Calu3 (cell line): ENCODE measurements at regions not wholly inside any gene's neighbourhood (a gene's known extent, or its start where the extent isn't known, plus 50 kb on each side); places are given as distances from the start of the nearest gene placed in this dataset.

Experiments
- BruUV-seq: library from RNA; stranded (reverse); fragments of 400-500 nt; replicated peaks from 2 replicates; lab custom pipeline; 2021; lab: Mats Ljungman, UMichigan
- CTCF ChIA-PET: fragments of 300-600 bp; sonication (Branson Sonifier 250); formaldehyde crosslinking; loops from one replicate; lab custom pipeline; 2022; ENCODE audit warnings: antibody characterized with exemption; lab: Charles Lee
- DNase-seq: peaks from one replicate; pipeline ENCODE4 v3.0.0; 2022
- H3K27ac Mint-ChIP-seq: one replicate; pipeline ENCODE4 v1.8.0; 2022; ENCODE audit warnings: mixed read lengths; ENCODE audit not compliant: unreplicated experiment
- H3K27me3 Mint-ChIP-seq: one replicate; pipeline ENCODE4 v1.8.0; 2022; ENCODE audit warnings: mixed read lengths; ENCODE audit not compliant: unreplicated experiment
- H3K36me3 Mint-ChIP-seq: one replicate; pipeline ENCODE4 v1.8.0; 2022; ENCODE audit warnings: mild to moderate bottlenecking, moderate library complexity, mixed read lengths; ENCODE audit not compliant: insufficient read depth, unreplicated experiment
- H3K4me1 Mint-ChIP-seq: one replicate; pipeline ENCODE4 v1.8.0; 2022; ENCODE audit warnings: mild to moderate bottlenecking, low read depth, mixed read lengths; ENCODE audit not compliant: unreplicated experiment
- H3K4me3 Mint-ChIP-seq: one replicate; pipeline ENCODE4 v1.8.0; 2022; ENCODE audit warnings: mild to moderate bottlenecking, low read depth, moderate library complexity, mixed read lengths; ENCODE audit not compliant: unreplicated experiment
- H3K9me3 Mint-ChIP-seq: one replicate; pipeline ENCODE4 v1.8.0; 2022; ENCODE audit warnings: low read depth, mixed read lengths; ENCODE audit not compliant: unreplicated experiment
- intact Hi-C: fragments of 100-400 bp; cut with micrococcal nuclease; formaldehyde crosslinking; loops from one replicate; pipeline ENCODE4 v1.10.0; 2022; ENCODE audit not compliant: unreplicated experiment
- TF ChIP-seq, protein P1 (sequence below): fragments of 200-600 bp; IDR thresholded peaks from one replicate; pipeline ENCODE4 v1.8.0; 2022; ENCODE audit warnings: antibody characterized with exemption; ENCODE audit not compliant: unreplicated experiment

- Mint-ChIP-seq H3K4me1 (no peaks in the 10 kb centered on the region), H3K27ac (no peak overlapping the region), H3K4me3 (no peak overlapping the region), H3K9me3 (no peaks in the 10 kb centered on the region), H3K27me3 (no peaks in the 10 kb centered on the region), H3K36me3 (no peaks in the 10 kb centered on the region)
- no TSS peak for BruUV-seq
- DNase-seq: no peak
- intact Hi-C loops: loop anchor here (10.0 kb wide), 1 partner anchor 642 kb away; no protein-coding TSS in a partner anchor
- TF ChIP-seq, protein P1, sequence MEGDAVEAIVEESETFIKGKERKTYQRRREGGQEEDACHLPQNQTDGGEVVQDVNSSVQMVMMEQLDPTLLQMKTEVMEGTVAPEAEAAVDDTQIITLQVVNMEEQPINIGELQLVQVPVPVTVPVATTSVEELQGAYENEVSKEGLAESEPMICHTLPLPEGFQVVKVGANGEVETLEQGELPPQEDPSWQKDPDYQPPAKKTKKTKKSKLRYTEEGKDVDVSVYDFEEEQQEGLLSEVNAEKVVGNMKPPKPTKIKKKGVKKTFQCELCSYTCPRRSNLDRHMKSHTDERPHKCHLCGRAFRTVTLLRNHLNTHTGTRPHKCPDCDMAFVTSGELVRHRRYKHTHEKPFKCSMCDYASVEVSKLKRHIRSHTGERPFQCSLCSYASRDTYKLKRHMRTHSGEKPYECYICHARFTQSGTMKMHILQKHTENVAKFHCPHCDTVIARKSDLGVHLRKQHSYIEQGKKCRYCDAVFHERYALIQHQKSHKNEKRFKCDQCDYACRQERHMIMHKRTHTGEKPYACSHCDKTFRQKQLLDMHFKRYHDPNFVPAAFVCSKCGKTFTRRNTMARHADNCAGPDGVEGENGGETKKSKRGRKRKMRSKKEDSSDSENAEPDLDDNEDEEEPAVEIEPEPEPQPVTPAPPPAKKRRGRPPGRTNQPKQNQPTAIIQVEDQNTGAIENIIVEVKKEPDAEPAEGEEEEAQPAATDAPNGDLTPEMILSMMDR: no peak
- CTCF ChIA-PET: no interaction called here
These were observed 334.4 kb upstream of the PCDH18 start for GRCh38 chr4:137866671-137867070.

DNA sequence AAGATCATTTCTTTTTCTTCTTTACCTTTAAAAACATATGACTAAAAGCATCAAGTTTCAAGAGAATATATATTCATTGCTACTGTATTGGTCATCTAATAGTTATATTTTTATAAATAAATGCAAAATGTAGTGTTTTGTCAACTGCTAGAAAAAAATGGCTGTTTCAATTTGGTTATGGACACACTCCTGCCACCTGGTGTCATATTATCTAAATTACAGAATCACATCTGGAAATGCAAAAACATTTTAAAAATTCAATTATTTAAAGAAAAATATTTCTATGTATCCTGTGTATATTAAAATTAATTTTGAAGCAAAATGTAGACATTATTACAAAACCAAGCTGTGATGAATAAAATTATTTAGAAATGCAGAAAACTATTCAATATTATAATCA, 329.4 kb upstream of the PCDH18 start:
- intact Hi-C loops: loop anchor here (1.0 to 10.0 kb wide), 3 partner anchors 41 to 739 kb away; no protein-coding TSS in a partner anchor
- Mint-ChIP-seq H3K4me3 (no peak overlapping the region), H3K9me3 (no peaks in the 10 kb centered on the region), H3K36me3 (no peaks in the 10 kb centered on the region), H3K27me3 (no peaks in the 10 kb centered on the region), H3K27ac (no peak overlapping the region), H3K4me1 (no peaks in the 10 kb centered on the region)
- CTCF ChIA-PET: no interaction called here
- no peak for DNase-seq
- TF ChIP-seq, protein P1: no peak
- BruUV-seq: no TSS peak

DNA sequence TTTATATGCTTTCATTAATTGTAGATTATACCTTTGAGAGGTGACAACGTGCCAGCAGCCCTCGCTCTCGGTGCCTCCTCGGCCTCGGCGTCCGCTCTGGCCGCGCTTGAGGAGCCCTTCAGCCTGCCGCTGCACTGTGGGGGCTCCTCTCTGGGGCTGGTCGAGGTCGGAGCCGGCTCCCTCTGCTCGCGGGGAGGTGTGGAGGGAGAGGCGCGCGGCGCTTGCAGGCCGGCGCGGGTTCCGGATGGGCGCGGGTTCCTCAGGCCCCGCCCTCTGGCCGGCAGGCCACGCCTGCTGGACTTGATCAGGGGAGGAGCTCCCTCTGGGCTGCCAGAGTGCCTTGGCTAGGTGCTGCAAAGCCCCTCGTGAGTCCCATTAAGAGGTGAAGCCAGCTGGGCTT, 321.1 kb upstream of the PCDH18 start:
- TF ChIP-seq, protein P1: no peak
- no peak for DNase-seq
- intact Hi-C loops: no loop called here
- Mint-ChIP-seq H3K27me3 (no peaks in the 10 kb centered on the region), H3K4me1 (peaks cover 9% of the 10 kb centered on the region), H3K36me3 (no peaks in the 10 kb centered on the region), H3K27ac (no peak overlapping the region), H3K4me3 (no peak overlapping the region), H3K9me3 (no peaks in the 10 kb centered on the region)
- CTCF ChIA-PET: interaction anchor here (1.6 kb wide), 1 partner anchor 10 kb away, joined by 3 read pairs; no protein-coding TSS in a partner anchor
- BruUV-seq: no TSS peak

DNA sequence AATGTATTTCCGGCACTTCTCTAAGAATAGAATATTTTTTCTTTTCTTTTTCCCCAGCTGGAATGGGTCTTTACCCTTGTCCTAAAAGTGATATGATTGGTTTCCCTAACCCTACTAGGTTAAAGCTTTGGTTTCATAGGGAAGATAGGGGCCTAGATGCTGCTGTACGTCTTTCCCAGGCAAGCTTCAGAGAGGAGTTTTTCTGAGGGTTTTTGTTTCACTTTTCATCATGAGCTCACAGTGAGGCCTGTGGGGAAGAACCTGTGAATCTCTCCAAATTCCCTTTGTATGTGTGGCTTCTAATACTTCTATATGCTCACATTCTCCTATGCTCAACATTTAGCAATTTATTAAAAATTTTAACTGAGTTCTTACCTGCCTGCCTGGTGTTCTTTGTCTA, 320.0 kb upstream of the PCDH18 start:
- Mint-ChIP-seq H3K36me3 (no peaks in the 10 kb centered on the region), H3K27ac (no peak overlapping the region), H3K9me3 (no peaks in the 10 kb centered on the region), H3K4me1 (peaks cover 9% of the 10 kb centered on the region), H3K27me3 (no peaks in the 10 kb centered on the region), H3K4me3 (no peak overlapping the region)
- intact Hi-C loops: no loop called here
- TF ChIP-seq, protein P1: no peak
- CTCF ChIA-PET: interaction anchor here (1.6 kb wide), 1 partner anchor 11 kb away, joined by 3 read pairs; no protein-coding TSS in a partner anchor
- no peak for DNase-seq
- no TSS peak for BruUV-seq
